HG02763 (cell line): ENCODE measurements at regions not wholly inside any gene's neighbourhood (a gene's known extent, or its start where the extent isn't known, plus 50 kb on each side); places are given as distances from the start of the nearest gene placed in this dataset.

Source experiments
- ATAC-seq: cut with Tn5 transposase; IDR thresholded peaks from one replicate; pipeline ENCODE4 v1.9.1; 2021; ENCODE audit warnings: mild to moderate bottlenecking, moderate library complexity; ENCODE audit not compliant: unreplicated experiment

- ATAC-seq, result no peak
Observed at GRCh38 chr3:117434661-117435412, 725.3 kb downstream of the TUSC7 start.

- ATAC-seq, result no peak
Observed at GRCh38 chr3:117435506-117435905, 725.9 kb downstream of the TUSC7 start.

GRCh38 chr3:117439812-117440211, 730.2 kb downstream of the TUSC7 start:
- ATAC-seq, result no peak

GRCh38 chr3:117441851-117442250, 732.3 kb downstream of the TUSC7 start:
- no peak for ATAC-seq

GRCh38 chr3:117442566-117442965, 733.0 kb downstream of the TUSC7 start:
- ATAC-seq, result no peak

GRCh38 chr3:117443014-117443413, 733.4 kb downstream of the TUSC7 start:
- no peak for ATAC-seq

GRCh38 chr3:117444175-117444574, 734.6 kb downstream of the TUSC7 start:
- ATAC-seq, result no peak

- no peak for ATAC-seq
Observed at GRCh38 chr3:117447419-117447818, 737.8 kb downstream of the TUSC7 start.

- no peak for ATAC-seq
Observed at GRCh38 chr3:117450026-117450425, 740.4 kb downstream of the TUSC7 start.

- no peak for ATAC-seq
Observed at GRCh38 chr3:117454254-117454653, 744.7 kb downstream of the TUSC7 start.

- no peak for ATAC-seq
Observed at GRCh38 chr3:117454908-117455307, 745.3 kb downstream of the TUSC7 start.

- no peak for ATAC-seq
Observed at GRCh38 chr3:117455782-117456181, 746.2 kb downstream of the TUSC7 start.

GRCh38 chr3:117463276-117464115, 753.9 kb downstream of the TUSC7 start:
- ATAC-seq, result no peak

- no peak for ATAC-seq
Observed at GRCh38 chr3:117471831-117472230, 762.3 kb downstream of the TUSC7 start.

GRCh38 chr3:117473981-117474538, 764.5 kb downstream of the TUSC7 start:
- no peak for ATAC-seq

GRCh38 chr3:117476572-117476971, 767.0 kb downstream of the TUSC7 start:
- no peak for ATAC-seq

GRCh38 chr3:117477214-117477755, 767.7 kb downstream of the TUSC7 start:
- ATAC-seq, result no peak

GRCh38 chr3:117479095-117479494, 769.5 kb downstream of the TUSC7 start:
- peak; percentile 69 for ATAC-seq

- ATAC-seq, result no peak
Observed at GRCh38 chr3:117480525-117480924, 770.9 kb downstream of the TUSC7 start.

GRCh38 chr3:117480972-117481371, 771.4 kb downstream of the TUSC7 start:
- ATAC-seq, result no peak

- no peak for ATAC-seq
Observed at GRCh38 chr3:117483839-117484238, 774.3 kb downstream of the TUSC7 start.

- peak; percentile 34 for ATAC-seq
Observed at GRCh38 chr3:117485841-117486240, 776.3 kb downstream of the TUSC7 start.
